ENCODE measurements at regions not wholly inside any gene's neighbourhood (a gene's known extent, or its start where the extent isn't known, plus 50 kb on each side); places are given as distances from the start of the nearest gene placed in this dataset.
"Not testable (repeated sequence)": the region's sequence is repeated elsewhere in the genome, so short reads cannot be mapped to it uniquely, and the experiment has no call there.

DNA sequence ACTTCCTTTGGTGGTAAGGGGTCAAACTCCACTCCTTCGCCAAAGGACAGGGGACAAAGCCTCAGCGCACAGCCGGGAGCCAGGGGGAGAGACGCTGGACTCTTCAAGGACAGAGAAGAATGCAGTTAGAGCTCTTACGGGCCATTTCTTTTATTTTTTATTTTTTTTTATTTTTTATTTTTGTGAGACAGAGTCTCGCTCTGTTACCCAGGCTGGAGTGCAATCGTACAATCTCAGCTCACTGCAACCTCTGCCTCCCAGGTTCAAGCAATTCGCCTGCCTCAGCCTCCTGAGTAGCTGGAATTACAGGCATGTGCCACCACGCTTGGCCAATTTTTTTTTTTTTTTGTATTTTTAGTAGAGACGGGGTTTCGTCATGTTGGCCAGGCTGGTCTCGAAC, 93.2 kb upstream of the RPH3AL start, which contains the start of gene RFLNB:
TSS of gene RFLNB (minus strand) at position 101 of the 400 bp plus-strand sequence.
- H3K4me1 ChIP-seq (replicated peaks in 1 of 2); H3K9me3 ChIP-seq (replicated peaks in 1 of 3); H3K36me3 ChIP-seq (replicated peaks in 1 of 2); H3K27ac ChIP-seq; H3K27me3 ChIP-seq; H3K4me3 ChIP-seq; intact Hi-C loops (cut with DNase I); DNase-seq: not testable (repeated sequence)
- 84 to 90% (median 88%) methylated on average over 12 of the region's 12 CpGs for WGBS, 4 donors

DNA sequence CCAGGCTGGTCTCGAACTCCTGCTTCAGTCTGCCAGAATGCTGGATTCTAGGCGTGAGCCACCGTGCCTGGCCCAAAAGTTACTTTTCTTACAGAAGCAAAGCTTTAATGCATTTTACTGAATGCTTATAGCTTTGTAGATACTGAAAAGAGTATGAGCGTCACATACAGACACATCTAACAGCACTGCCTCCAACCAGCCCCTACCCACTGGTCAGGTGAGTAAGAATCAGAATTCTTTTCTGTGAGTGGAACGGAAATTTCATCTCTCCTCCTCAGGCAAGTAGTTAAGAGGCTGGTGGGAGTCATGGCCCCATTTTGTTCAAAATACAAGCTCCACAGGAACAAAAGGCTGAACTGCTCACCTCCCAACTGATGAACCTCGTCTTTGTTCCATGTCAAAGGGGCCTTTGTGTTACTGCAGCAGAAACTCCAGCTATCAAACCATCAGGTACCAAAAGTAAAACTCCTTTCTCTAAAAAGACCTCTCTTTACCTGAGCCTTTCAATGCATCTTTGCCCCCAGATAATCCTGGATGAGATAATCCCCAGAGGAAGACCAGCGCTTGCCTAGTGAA, 92.4 kb upstream of the RPH3AL start:
- no peak for TF ChIP-seq POLR2A (IDR thresholded peaks at IDR 0.05)
- TF ChIP-seq, protein P1, sequence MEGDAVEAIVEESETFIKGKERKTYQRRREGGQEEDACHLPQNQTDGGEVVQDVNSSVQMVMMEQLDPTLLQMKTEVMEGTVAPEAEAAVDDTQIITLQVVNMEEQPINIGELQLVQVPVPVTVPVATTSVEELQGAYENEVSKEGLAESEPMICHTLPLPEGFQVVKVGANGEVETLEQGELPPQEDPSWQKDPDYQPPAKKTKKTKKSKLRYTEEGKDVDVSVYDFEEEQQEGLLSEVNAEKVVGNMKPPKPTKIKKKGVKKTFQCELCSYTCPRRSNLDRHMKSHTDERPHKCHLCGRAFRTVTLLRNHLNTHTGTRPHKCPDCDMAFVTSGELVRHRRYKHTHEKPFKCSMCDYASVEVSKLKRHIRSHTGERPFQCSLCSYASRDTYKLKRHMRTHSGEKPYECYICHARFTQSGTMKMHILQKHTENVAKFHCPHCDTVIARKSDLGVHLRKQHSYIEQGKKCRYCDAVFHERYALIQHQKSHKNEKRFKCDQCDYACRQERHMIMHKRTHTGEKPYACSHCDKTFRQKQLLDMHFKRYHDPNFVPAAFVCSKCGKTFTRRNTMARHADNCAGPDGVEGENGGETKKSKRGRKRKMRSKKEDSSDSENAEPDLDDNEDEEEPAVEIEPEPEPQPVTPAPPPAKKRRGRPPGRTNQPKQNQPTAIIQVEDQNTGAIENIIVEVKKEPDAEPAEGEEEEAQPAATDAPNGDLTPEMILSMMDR (IDR thresholded peaks at IDR 0.05) = no peak
- no peaks in the 10 kb centered on the region for H3K4me1 ChIP-seq (replicated peaks in 1 of 2)
- H3K9me3 ChIP-seq (replicated peaks in 1 of 3) = no peaks in the 10 kb centered on the region
- no peak overlapping the region for H3K27ac ChIP-seq
- no peaks in the 10 kb centered on the region for H3K27me3 ChIP-seq
- intact Hi-C loops (cut with DNase I) = no loop called here
- WGBS, 4 donors = 91 to 96% (median 94%) methylated on average over 7 of the region's 7 CpGs
- no peak overlapping the region for H3K4me3 ChIP-seq
- no peak for DNase-seq
- H3K36me3 ChIP-seq (replicated peaks in 1 of 2) = no peaks in the 10 kb centered on the region

DNA sequence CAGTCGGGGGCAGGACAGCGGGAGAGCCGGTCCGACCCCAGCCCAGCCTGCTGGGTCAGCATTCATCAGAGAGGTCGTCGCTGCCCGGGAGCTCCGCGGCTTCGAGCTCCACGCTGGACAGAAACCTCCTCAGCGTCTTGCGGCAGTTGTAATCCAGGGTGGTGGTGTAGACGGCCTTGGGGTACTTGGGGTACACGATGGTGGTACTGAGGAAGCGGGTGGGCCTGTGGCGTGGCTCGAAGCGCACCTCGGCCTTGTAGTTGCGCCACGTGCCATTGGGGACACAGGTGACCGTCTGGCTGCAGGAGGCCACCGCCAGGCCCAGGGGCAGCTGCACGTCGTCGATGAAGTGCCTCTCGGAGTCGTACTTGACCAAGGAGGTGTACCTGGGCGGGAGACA, 90.5 kb upstream of the RPH3AL start:
- 93 to 97% (median 96%) methylated on average over 23 to 30 of the region's 30 CpGs for WGBS, 4 donors
- DNase-seq = no peak
- intact Hi-C loops (cut with DNase I) = no loop called here
- Histone ChIP-seq H3K27me3 (no peaks in the 10 kb centered on the region), H3K4me3 (no peak overlapping the region), H3K4me1 (replicated peaks in 1 of 2) (no peaks in the 10 kb centered on the region), H3K36me3 (replicated peaks in 1 of 2) (no peaks in the 10 kb centered on the region), H3K9me3 (replicated peaks in 1 of 3) (no peaks in the 10 kb centered on the region), H3K27ac (no peak overlapping the region)
- TF ChIP-seq, protein P1 (IDR thresholded peaks at IDR 0.05) = no peak
- no peak for TF ChIP-seq POLR2A (IDR thresholded peaks at IDR 0.05)

DNA sequence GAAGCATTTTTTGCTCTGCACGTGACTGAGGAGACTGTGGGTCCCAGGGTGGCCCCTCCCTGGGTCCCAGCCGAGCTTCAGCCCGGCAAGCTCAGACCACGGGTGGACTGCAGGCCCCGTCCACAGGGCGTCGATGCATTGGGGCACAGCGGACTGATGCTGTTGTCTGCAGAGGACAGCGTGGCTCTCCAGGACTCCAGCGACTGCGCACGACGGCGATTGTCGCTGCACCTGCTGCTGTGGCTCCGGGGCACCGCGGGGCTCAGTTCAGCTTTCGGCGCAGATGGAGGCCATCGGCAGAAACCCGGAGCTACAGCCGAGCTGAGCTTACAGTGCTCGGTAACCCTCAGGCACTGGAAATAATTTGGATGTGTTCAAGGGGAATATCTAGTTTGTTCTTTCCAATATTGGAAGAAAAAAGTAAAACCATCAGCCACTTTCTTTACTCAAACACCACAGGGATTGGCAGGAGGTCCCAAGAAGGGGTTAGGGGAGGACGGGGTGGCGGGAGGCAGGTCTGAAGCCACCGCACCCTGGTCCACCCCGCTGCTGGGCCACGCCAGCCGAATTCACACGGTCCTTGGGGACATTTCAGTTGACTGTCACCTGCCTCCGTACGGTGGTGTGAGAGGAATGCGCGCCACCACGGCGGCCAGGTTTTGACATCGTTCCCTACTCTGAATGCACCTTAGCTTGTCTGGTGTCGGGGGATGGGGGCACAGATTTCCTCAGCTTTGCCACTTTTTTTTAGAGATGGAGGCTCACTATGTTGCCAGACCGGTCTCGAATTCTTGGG, 88.7 kb upstream of the RPH3AL start:
- intact Hi-C loops (cut with DNase I) = no loop called here
- no peak for TF ChIP-seq POLR2A (IDR thresholded peaks at IDR 0.05)
- TF ChIP-seq, protein P1 (IDR thresholded peaks at IDR 0.05) = no peak

More for the DNA sequence above, 88.7 kb upstream of the RPH3AL start:
- no peaks in the 10 kb centered on the region for H3K36me3 ChIP-seq (replicated peaks in 1 of 2)
- H3K4me1 ChIP-seq (replicated peaks in 1 of 2) = no peaks in the 10 kb centered on the region
- H3K27me3 ChIP-seq = no peaks in the 10 kb centered on the region
- H3K27ac ChIP-seq = no peak overlapping the region
- WGBS, 4 donors = 89 to 96% (median 95%) methylated on average over 26 to 41 of the region's 41 CpGs
- no peaks in the 10 kb centered on the region for H3K9me3 ChIP-seq (replicated peaks in 1 of 3)
- no peak overlapping the region for H3K4me3 ChIP-seq
- DNase-seq = no peak

All from adrenal gland (tissue), 9 donors.